CD4-positive, alpha-beta T cell treated with Interleukin-21 for 1 hour (primary cell): ENCODE measurements at regions not wholly inside any gene's neighbourhood (a gene's known extent, or its start where the extent isn't known, plus 50 kb on each side); places are given as distances from the start of the nearest gene placed in this dataset.

Experiments
- DNase-seq: peaks from one replicate; pipeline ENCODE4 v3.0.0-alpha.2; 2020

- no peak for DNase-seq
Measured at GRCh38 chr2:208545403-208546042, 138.9 kb downstream of the PTH2R start.

GRCh38 chr2:208546107-208546506, 139.5 kb downstream of the PTH2R start:
- no peak for DNase-seq

GRCh38 chr2:208546860-208547650, 140.5 kb downstream of the PTH2R start:
- DNase-seq, result no peak

- no peak for DNase-seq
Measured at GRCh38 chr2:208548700-208549099, 142.1 kb downstream of the PTH2R start.

GRCh38 chr2:208549546-208550158, 143.1 kb downstream of the PTH2R start:
- no peak for DNase-seq

- DNase-seq, result no peak
Measured at GRCh38 chr2:208552943-208553342, 146.4 kb downstream of the PTH2R start.

GRCh38 chr2:208556983-208557484, 150.4 kb downstream of the PTH2R start:
- no peak for DNase-seq

GRCh38 chr2:208565690-208566416, 159.3 kb downstream of the PTH2R start:
- no peak for DNase-seq

GRCh38 chr2:208568203-208568602, 161.6 kb downstream of the PTH2R start:
- no peak for DNase-seq

- no peak for DNase-seq
Measured at GRCh38 chr2:208570066-208570465, 163.5 kb downstream of the PTH2R start.

- DNase-seq, result no peak
Measured at GRCh38 chr2:208570851-208571763, 164.5 kb downstream of the PTH2R start.

- no peak for DNase-seq
Measured at GRCh38 chr2:208571764-208572131, 165.2 kb downstream of the PTH2R start.

GRCh38 chr2:208573569-208573968, 167.0 kb downstream of the PTH2R start:
- no peak for DNase-seq

GRCh38 chr2:208579678-208580077, 173.1 kb downstream of the PTH2R start:
- DNase-seq, result no peak

- DNase-seq, result no peak
Measured at GRCh38 chr2:208584378-208584985, 177.9 kb downstream of the PTH2R start.

- DNase-seq, result no peak
Measured at GRCh38 chr2:208586516-208586915, 179.9 kb downstream of the PTH2R start.

- DNase-seq, result no peak
Measured at GRCh38 chr2:208594642-208595385, 188.2 kb downstream of the PTH2R start.

GRCh38 chr2:208595386-208596275, 189.0 kb downstream of the PTH2R start:
- DNase-seq, result no peak

- DNase-seq, result no peak
Measured at GRCh38 chr2:208607694-208608093, 201.1 kb downstream of the PTH2R start.
